ENCODE measurements at regions not wholly inside any gene's neighbourhood (a gene's known extent, or its start where the extent isn't known, plus 50 kb on each side); places are given as distances from the start of the nearest gene placed in this dataset.

GRCh38 chr5:54844266-54844665 lies 141.1 kb downstream of the ESM1 start:
- H3K4me1 Mint-ChIP-seq (ENCODE audit: unreplicated experiment), result peaks cover 3% of the 10 kb centered on the region
- no peak overlapping the region for H3K4me3 Mint-ChIP-seq (ENCODE audit: unreplicated experiment)
- DNase-seq (ENCODE audit: low spot score), result no peak
- no peaks in the 10 kb centered on the region for H3K27me3 Mint-ChIP-seq (ENCODE audit: unreplicated experiment)
- H3K27ac Mint-ChIP-seq (ENCODE audit: unreplicated experiment), result no peak overlapping the region
- TF ChIP-seq CTCF (IDR thresholded peaks at IDR 0.05; ENCODE audit: unreplicated experiment), result no peak
- no peaks in the 10 kb centered on the region for H3K36me3 Mint-ChIP-seq (ENCODE audit: low read depth, unreplicated experiment)
- H3K9me3 Mint-ChIP-seq (ENCODE audit: unreplicated experiment), result no peaks in the 10 kb centered on the region

- Mint-ChIP-seq H3K27me3 (ENCODE audit: unreplicated experiment) (no peaks in the 10 kb centered on the region), H3K9me3 (ENCODE audit: unreplicated experiment) (no peaks in the 10 kb centered on the region), H3K27ac (ENCODE audit: unreplicated experiment) (no peak overlapping the region), H3K36me3 (ENCODE audit: low read depth, unreplicated experiment) (no peaks in the 10 kb centered on the region), H3K4me1 (ENCODE audit: unreplicated experiment) (peaks cover 3% of the 10 kb centered on the region), H3K4me3 (ENCODE audit: unreplicated experiment) (no peak overlapping the region)
- TF ChIP-seq CTCF (IDR thresholded peaks at IDR 0.05; ENCODE audit: unreplicated experiment), result no peak
- DNase-seq (ENCODE audit: low spot score), result no peak
These were observed 143.9 kb downstream of the ESM1 start for GRCh38 chr5:54841481-54841880.

- H3K9me3 Mint-ChIP-seq (ENCODE audit: unreplicated experiment), result no peaks in the 10 kb centered on the region
- H3K4me3 Mint-ChIP-seq (ENCODE audit: unreplicated experiment), result no peak overlapping the region
- H3K4me1 Mint-ChIP-seq (ENCODE audit: unreplicated experiment), result peaks cover 3% of the 10 kb centered on the region
- no peak for TF ChIP-seq CTCF (IDR thresholded peaks at IDR 0.05; ENCODE audit: unreplicated experiment)
- no peaks in the 10 kb centered on the region for H3K27me3 Mint-ChIP-seq (ENCODE audit: unreplicated experiment)
- DNase-seq (ENCODE audit: low spot score), result no peak
- no peak overlapping the region for H3K27ac Mint-ChIP-seq (ENCODE audit: unreplicated experiment)
- H3K36me3 Mint-ChIP-seq (ENCODE audit: low read depth, unreplicated experiment), result no peaks in the 10 kb centered on the region
These were observed 146.6 kb downstream of the ESM1 start for GRCh38 chr5:54838843-54839242.

GRCh38 chr5:54837981-54838380 lies 147.4 kb downstream of the ESM1 start:
- Mint-ChIP-seq H3K4me1 (ENCODE audit: unreplicated experiment) (peaks cover 10% of the 10 kb centered on the region), H3K9me3 (ENCODE audit: unreplicated experiment) (no peaks in the 10 kb centered on the region), H3K4me3 (ENCODE audit: unreplicated experiment) (no peak overlapping the region), H3K36me3 (ENCODE audit: low read depth, unreplicated experiment) (no peaks in the 10 kb centered on the region), H3K27me3 (ENCODE audit: unreplicated experiment) (no peaks in the 10 kb centered on the region), H3K27ac (ENCODE audit: unreplicated experiment) (no peak overlapping the region)
- TF ChIP-seq CTCF (IDR thresholded peaks at IDR 0.05; ENCODE audit: unreplicated experiment), result no peak
- DNase-seq (ENCODE audit: low spot score), result no peak

- no peaks in the 10 kb centered on the region for H3K36me3 Mint-ChIP-seq (ENCODE audit: low read depth, unreplicated experiment)
- no peak for TF ChIP-seq CTCF (IDR thresholded peaks at IDR 0.05; ENCODE audit: unreplicated experiment)
- DNase-seq (ENCODE audit: low spot score), result no peak
- H3K4me3 Mint-ChIP-seq (ENCODE audit: unreplicated experiment), result no peak overlapping the region
- H3K27me3 Mint-ChIP-seq (ENCODE audit: unreplicated experiment), result no peaks in the 10 kb centered on the region
- H3K9me3 Mint-ChIP-seq (ENCODE audit: unreplicated experiment), result no peaks in the 10 kb centered on the region
- peaks cover 13% of the 10 kb centered on the region for H3K4me1 Mint-ChIP-seq (ENCODE audit: unreplicated experiment)
- no peak overlapping the region for H3K27ac Mint-ChIP-seq (ENCODE audit: unreplicated experiment)
These were observed 148.3 kb downstream of the ESM1 start for GRCh38 chr5:54837093-54837492.

All from endothelial cell (in vitro differentiated cells).